ENCODE measurements at regions not wholly inside any gene's neighbourhood (a gene's known extent, or its start where the extent isn't known, plus 50 kb on each side); places are given as distances from the start of the nearest gene placed in this dataset.
"Not testable (repeated sequence)": the region's sequence is repeated elsewhere in the genome, so short reads cannot be mapped to it uniquely, and the experiment has no call there.

- DNase-seq (ENCODE audit: low read depth): no peak
Observed at GRCh38 chr5:18732556-18733479, 1098.6 kb downstream of the TAF11L14 start.

- no peak for DNase-seq (ENCODE audit: low read depth)
Observed at GRCh38 chr5:18736051-18736398, 1101.8 kb downstream of the TAF11L14 start.

DNA sequence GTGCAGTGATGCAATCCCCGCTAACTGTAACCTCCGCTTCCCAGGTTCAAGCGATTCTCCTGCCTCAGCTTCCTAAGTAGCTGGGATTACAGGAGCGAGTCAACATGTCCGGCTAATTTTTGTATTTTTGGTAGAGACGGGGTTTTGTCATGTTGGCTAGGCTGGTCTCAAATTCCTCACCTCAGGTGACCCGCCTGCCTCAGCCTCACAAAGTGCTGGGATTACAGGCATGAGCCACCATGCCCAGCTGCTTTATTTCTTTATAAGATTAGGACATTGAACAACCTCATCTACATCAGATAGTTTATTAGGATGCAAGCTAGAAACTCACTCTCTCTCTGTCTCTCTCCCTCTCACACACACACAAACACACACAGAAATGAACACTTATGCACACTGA lies 1102.5 kb downstream of the TAF11L14 start:
- not testable (repeated sequence) for DNase-seq (ENCODE audit: low read depth)

DNA sequence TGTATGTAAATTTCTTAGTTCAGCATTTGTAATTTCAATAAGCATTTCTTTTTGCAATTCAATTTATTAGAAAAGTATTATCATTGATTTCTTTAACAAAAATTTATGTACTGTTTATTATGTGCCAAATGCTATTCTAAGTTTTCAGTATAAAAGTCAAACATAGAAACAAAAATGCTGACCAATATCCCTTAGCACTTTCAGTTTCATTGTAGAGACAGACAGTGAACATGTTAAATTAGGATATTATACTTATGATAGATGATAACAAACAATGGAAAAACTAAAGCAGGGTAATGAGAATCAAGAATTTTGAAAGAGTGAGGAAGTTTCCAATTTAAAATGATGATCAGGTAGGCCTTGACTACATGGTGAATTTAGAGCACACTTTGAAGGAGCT lies 1106.0 kb downstream of the TAF11L14 start:
- no peak for DNase-seq (ENCODE audit: low read depth)

GRCh38 chr5:18742830-18743229 lies 1108.6 kb downstream of the TAF11L14 start:
- DNase-seq (ENCODE audit: low read depth): no peak

DNA sequence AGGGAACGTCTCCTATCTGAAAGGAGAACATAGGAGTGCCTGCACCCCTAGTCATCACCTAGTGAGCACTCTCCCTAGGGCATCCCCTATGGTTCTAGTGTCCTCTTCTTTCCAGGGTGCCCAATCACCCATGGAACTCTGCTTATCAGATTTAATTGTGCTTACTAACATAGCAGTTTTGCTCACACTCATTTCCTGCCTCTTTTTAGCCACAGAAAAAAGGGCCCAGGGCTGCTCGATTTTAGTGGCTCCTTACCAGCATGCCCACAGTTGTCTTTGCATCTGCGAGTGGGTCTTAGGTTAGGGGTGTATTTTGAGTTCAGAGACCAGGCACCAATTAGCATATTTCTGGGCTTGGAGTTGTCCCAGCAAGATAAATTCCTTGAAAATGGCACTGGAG lies 1110.2 kb downstream of the TAF11L14 start:
- no peak for DNase-seq (ENCODE audit: low read depth)

DNA sequence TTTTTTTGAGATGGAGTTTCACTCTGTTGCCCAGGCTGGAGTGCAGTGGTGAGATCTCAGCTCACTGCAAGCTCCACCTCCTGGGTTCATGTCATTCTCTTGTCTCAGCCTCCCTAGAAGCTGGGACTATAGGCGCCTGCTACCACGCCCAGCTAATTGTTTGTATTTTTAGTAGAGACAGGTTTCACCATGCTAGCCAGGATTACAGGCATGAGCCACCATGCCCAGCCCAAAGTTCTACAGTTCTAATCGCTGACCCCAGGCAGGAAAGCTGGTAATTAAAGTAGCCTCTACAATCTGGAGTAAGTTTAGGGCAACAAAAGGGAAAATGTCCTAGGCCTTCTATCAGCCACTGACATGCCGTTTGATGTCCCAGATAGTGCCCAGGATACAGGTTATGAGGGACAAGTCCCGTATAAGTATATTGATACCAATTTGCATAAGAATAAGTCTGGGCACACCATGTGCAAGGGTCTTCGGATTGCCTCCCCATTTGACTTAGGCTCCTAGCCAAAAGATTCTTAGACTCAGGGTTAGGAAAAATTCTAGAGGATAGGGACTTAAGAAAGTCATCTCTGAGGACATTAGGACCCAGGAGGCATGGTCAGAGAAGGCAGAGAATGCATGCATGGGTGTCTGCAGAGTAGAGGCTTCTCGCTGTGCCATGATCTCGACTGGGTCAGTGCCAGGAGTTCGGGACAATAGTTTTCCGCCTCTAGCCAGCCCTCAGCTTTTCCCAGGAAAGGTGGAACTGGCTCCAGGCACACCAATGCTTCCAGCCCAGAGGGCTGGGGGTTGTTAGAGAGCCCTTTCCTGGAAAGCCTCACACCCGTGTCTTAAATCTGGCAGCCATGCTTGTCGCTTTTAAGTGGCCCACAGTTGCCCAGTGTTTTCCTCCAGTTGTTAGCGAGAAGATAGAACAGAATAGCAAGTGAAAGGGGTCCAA lies 1111.1 kb downstream of the TAF11L14 start:
- no peak for DNase-seq (ENCODE audit: low read depth)

DNA sequence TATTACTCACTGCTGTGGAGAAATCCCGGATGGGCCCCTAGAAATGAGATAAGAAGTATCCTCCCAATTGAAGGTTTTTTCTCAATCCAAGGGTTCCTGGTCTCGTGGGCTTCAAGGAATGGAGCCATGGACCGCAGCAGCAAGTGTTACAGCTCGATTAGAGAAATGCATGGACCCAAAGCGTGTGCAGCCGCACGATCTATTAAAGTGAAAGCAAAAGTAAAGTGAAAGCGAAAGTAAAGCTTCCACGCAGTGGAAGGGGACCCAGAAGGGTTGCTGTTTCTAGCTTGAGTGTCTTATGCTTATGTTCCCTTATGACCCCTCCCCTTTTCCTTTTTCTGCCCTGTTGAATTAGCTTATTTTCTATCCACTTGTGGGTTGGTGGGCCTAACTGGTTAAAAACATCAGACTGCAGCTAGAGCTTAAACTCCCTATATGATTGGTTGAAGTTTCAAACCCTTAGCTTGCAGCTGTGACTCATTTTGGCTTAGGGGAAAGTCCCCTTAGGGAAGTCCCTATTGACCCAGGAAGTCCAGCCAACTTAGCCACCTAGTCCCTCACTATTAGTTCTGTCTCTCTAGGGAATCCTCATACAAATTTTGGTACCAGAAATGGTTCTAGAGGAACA lies 1111.8 kb downstream of the TAF11L14 start:
- peak; percentile 43 for DNase-seq (ENCODE audit: low read depth)

DNA sequence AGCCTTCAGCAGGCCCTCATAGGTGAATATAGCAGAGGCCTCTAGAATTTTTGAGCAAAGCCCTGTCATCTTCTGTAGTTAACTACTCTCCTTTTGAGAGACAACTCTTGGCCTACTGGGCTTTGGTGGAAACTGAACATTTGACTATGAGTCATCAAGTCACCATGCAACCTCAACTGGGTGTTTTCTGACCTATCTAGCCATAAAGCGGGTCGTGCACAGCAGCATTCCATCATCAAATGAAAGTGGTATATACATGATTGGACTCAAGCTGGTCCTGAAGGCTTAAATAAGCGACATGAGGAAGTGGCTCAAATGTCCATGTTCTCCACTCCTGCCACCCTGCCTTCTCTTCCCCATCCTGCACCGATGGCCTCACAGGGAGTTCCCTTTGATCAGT lies 1115.5 kb downstream of the TAF11L14 start:
- DNase-seq (ENCODE audit: low read depth): no peak

GRCh38 chr5:18752317-18752716 lies 1118.1 kb downstream of the TAF11L14 start:
- no peak for DNase-seq (ENCODE audit: low read depth)

DNA sequence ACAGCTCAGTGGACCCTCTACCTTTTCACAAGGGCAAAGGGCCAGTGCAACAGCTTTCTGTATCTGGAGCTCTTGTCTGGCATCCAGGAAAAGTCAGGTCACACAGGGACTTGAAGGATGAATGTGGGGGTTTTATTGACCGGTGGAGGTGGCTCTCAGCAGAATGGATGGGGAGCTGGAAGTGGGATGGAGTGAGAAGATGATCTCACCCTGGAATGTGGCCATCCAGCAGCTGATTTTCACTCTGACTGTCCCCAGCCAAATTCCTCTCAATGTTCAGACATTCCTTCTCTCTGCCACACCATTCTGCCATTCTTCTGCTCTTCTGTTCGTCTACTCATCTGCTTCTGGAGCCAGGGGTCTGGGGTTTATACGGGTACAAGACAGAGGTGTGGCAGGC lies 1119.9 kb downstream of the TAF11L14 start:
- no peak for DNase-seq (ENCODE audit: low read depth)

DNA sequence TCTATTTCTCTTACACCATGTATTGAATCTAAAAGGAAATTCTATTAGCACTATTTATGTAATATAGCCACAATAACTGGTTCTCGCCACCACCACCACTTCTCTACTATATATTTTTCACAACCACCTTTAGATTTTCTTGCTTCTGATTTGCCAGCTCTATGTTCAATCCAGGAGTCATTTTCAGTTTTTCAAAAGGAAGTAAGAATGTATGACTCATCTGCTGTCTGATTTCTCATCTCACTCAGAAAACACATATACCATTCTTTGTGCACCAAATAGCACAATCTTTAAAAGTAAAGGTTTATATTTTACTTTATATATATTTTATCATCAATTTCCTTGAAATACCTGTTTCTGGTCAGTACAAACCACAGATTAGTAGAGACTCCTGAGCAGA lies 1127.5 kb downstream of the TAF11L14 start:
- peak; percentile 52 for DNase-seq (ENCODE audit: low read depth)

DNA sequence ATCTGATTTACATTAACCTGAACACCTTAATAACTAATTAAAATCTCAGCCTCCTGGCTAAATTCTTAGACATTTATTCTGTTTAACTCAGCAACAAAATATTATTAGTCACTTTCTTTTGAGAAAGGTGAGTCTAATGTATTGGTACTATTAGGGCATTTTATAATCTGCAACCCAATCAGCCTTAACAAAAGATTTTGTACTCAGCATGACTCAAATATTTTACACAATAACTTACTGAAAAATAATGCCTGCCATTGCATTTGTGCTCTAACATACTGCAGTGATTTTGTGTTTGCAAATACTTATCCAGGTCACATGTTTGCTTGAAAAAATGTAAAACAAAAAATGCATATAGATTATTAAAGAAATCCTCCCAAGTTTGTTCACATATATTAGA lies 1129.9 kb downstream of the TAF11L14 start:
- DNase-seq (ENCODE audit: low read depth): no peak

DNA sequence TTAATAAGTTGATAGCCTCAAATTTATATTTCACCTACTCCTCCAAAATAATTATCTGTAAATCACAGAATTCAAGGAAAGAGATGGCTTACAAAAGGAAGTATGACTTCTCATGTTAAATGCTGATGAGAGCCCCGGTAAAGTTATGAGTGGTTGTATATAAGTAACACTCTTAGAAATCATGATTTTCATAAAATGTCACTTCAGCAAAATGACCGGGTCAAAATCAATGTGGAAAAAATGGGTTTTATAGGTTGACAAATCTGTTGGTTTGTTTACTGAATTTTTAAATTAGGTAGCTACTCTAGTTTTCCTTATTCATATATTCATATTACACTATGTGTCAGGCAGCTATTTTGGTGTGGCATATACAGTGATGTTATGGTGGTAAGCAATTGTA lies 1131.0 kb downstream of the TAF11L14 start:
- no peak for DNase-seq (ENCODE audit: low read depth)

DNA sequence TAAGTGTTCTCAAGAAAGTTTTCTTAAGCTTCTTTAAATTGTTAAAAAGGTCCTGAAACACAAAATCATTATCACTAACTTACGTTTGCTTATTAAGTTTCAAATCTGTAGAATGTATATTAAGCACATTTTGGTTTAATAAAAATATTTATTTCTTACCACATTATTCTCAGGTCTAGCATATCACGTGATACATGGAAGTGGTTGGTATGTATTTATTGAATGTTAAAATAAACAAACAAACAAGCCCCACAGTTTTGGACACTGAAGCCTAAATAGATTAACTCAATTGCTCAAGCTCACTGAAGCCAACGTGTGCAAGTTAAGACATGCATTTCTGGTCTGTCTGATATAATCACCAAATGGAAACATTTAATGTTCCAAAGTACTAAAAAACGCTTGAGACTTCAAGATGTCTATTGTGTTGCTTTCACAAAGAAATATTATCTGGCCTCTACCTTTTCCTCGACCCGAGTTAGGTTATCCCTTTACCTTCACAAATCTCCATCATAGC lies 1136.9 kb downstream of the TAF11L14 start:
- no peak for DNase-seq (ENCODE audit: low read depth)

DNA sequence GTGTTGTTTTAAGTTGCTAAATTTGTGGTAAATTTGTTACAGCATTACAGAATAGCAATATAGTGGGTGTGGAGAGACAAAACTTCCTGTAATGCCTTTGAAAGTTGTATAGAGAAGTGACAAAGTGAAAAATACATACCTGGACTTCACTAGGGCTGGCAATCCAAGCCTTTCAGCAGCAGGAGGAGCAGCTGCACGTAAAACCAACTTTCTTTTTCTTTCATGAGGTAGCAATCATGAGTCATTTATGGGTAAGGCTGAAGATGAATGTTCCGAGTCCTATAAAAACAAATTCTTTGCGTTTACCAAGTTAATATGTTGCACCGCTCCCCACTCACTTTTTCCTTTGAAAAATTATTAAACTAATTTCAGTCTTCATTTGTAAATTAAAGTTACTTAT lies 1138.2 kb downstream of the TAF11L14 start:
- DNase-seq (ENCODE audit: low read depth): peak; percentile 68

- no peak for DNase-seq (ENCODE audit: low read depth)
Observed at GRCh38 chr5:18778225-18778624, 1144.0 kb downstream of the TAF11L14 start.

- no peak for DNase-seq (ENCODE audit: low read depth)
Observed at GRCh38 chr5:18789218-18789998, 1155.1 kb downstream of the TAF11L14 start.

- peak; percentile 43 for DNase-seq (ENCODE audit: low read depth)
Observed at GRCh38 chr5:18792145-18792544, 1157.9 kb downstream of the TAF11L14 start.

- DNase-seq (ENCODE audit: low read depth): peak; percentile 19
Observed at GRCh38 chr5:18797222-18797621, 1163.0 kb downstream of the TAF11L14 start.

DNA sequence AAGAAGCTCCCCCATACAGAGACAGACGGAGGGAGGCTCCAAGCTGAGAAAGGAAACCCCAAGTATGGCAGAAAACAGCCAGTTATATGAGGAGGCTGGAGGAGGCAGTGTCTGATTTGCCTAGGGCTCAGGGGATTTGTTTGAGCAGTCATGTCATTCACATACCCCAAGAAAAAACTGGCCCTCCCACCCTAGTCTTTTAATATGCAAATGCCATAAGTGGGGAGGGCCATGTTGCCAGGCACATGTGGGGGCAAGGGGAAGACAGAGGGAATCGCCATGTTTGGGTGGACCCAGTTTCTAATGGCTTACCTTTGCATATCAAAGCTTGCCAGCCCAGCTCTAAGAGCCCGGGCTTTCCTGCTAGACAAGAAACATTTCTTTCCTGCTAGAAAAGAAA lies 1163.8 kb downstream of the TAF11L14 start:
- no peak for DNase-seq (ENCODE audit: low read depth)

Measured in ELR (cell line).